Osteocyte (in vitro differentiated cells): ENCODE measurements at regions not wholly inside any gene's neighbourhood (a gene's known extent, or its start where the extent isn't known, plus 50 kb on each side); places are given as distances from the start of the nearest gene placed in this dataset.

ENCODE experiments used
- DNase-seq: peaks from one replicate; pipeline ENCODE4 v3.0.0; 2021; ENCODE audit warnings: mixed read lengths; ENCODE audit not compliant: unreplicated experiment; ENCODE audit errors: extremely low spot score
- H3K27ac Mint-ChIP-seq: one replicate; pipeline ENCODE4 v1.8.0; 2021; ENCODE audit warnings: mild to moderate bottlenecking, mixed read lengths; ENCODE audit not compliant: unreplicated experiment
- H3K27me3 Mint-ChIP-seq: one replicate; pipeline ENCODE4 v1.8.0; 2021; ENCODE audit warnings: mixed read lengths; ENCODE audit not compliant: unreplicated experiment
- H3K36me3 Mint-ChIP-seq: one replicate; pipeline ENCODE4 v1.8.0; 2021; ENCODE audit warnings: mixed read lengths; ENCODE audit not compliant: unreplicated experiment
- H3K4me1 Mint-ChIP-seq: one replicate; pipeline ENCODE4 v1.8.0; 2021; ENCODE audit warnings: mixed read lengths; ENCODE audit not compliant: unreplicated experiment
- H3K4me3 Mint-ChIP-seq: one replicate; pipeline ENCODE4 v1.8.0; 2021; ENCODE audit warnings: mild to moderate bottlenecking, moderate library complexity, mixed read lengths; ENCODE audit not compliant: unreplicated experiment
- H3K9me3 Mint-ChIP-seq: one replicate; pipeline ENCODE4 v1.8.0; 2021; ENCODE audit warnings: mixed read lengths; ENCODE audit not compliant: unreplicated experiment
- TF ChIP-seq, protein P1 (sequence below): fragments of 200-600 bp; sonication (generic); IDR thresholded peaks from 2 replicates; pipeline ENCODE4 v1.5.0; 2021; ENCODE audit warnings: antibody characterized with exemption, mild to moderate bottlenecking, moderate library complexity

DNA sequence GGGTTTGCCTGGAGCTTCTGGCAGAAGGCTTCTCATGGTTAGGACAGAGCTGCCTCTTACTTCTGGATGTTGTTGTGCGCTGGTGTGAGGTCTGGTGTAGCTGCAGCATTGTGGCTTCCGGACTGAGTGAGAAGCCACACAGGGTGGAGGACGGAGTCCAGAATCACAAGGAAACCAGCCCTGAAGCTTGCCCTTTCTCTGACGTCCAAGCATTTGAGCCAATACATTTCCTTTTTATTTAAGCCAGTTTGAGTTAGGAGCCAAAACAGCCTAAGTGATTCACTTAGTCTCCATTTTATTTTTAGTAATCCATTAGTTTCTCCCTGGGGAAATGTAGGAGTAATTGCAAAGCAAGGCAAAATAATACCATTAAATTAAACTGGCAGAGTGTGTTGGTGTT lies 402.4 kb upstream of the RGS6 start:
- H3K9me3 Mint-ChIP-seq, result no peaks in the 10 kb centered on the region
- peaks cover 7% of the 10 kb centered on the region for H3K36me3 Mint-ChIP-seq
- no peaks in the 10 kb centered on the region for H3K27me3 Mint-ChIP-seq
- H3K4me3 Mint-ChIP-seq, result no peak overlapping the region
- TF ChIP-seq, protein P1, sequence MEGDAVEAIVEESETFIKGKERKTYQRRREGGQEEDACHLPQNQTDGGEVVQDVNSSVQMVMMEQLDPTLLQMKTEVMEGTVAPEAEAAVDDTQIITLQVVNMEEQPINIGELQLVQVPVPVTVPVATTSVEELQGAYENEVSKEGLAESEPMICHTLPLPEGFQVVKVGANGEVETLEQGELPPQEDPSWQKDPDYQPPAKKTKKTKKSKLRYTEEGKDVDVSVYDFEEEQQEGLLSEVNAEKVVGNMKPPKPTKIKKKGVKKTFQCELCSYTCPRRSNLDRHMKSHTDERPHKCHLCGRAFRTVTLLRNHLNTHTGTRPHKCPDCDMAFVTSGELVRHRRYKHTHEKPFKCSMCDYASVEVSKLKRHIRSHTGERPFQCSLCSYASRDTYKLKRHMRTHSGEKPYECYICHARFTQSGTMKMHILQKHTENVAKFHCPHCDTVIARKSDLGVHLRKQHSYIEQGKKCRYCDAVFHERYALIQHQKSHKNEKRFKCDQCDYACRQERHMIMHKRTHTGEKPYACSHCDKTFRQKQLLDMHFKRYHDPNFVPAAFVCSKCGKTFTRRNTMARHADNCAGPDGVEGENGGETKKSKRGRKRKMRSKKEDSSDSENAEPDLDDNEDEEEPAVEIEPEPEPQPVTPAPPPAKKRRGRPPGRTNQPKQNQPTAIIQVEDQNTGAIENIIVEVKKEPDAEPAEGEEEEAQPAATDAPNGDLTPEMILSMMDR, result no peak
- no peak overlapping the region for H3K27ac Mint-ChIP-seq
- H3K4me1 Mint-ChIP-seq, result peaks cover 36% of the 10 kb centered on the region
- DNase-seq, result no peak

DNA sequence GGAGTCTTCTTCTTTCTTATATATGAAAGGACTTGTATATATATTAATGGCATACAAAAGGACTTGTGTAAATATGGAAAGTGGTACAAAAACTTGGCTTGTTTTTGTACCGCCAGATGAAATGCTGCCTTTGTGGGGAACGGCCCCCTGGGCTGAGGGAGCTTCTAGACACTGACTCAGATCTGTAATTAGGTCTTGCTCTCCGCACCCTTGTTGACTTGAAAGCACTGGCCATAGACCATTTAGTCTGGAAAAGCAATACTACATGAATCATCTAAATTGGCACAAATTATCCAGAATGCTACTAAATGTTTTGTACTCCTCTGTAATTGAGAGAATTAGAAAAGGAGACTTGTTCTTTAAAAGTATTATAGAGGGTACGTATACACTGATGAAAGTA lies 399.9 kb upstream of the RGS6 start:
- TF ChIP-seq, protein P1, result no peak
- H3K27ac Mint-ChIP-seq, result peak overlapping the region; percentile 82
- H3K4me1 Mint-ChIP-seq, result peaks cover 49% of the 10 kb centered on the region
- no peak overlapping the region for H3K4me3 Mint-ChIP-seq
- no peaks in the 10 kb centered on the region for H3K27me3 Mint-ChIP-seq
- peaks cover 7% of the 10 kb centered on the region for H3K36me3 Mint-ChIP-seq
- DNase-seq, result no peak
- no peaks in the 10 kb centered on the region for H3K9me3 Mint-ChIP-seq

DNA sequence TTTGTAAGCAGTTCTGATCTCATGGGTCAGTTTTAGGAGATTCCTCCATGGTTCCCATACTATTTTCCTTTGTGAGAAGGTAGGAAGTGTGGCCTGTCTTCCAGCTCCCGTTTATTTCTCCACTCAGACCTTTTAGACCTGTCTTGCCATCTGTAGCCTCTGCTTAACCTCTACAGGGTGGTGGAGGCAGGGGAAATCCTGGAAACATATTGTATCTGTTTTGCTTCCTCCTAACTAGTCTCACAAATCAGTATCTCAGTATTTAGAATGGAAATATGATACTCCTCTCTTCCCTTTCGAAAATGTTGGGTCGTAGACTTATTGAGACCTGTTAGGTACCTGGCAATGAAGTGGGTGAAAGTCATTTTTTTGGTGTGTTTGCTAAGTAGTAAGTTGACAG lies 399.4 kb upstream of the RGS6 start:
- H3K9me3 Mint-ChIP-seq, result no peaks in the 10 kb centered on the region
- H3K27me3 Mint-ChIP-seq, result no peaks in the 10 kb centered on the region
- DNase-seq, result no peak
- peaks cover 54% of the 10 kb centered on the region for H3K4me1 Mint-ChIP-seq
- peak overlapping the region; percentile 82 for H3K27ac Mint-ChIP-seq
- TF ChIP-seq, protein P1, result no peak
- no peak overlapping the region for H3K4me3 Mint-ChIP-seq
- H3K36me3 Mint-ChIP-seq, result peaks cover 7% of the 10 kb centered on the region

DNA sequence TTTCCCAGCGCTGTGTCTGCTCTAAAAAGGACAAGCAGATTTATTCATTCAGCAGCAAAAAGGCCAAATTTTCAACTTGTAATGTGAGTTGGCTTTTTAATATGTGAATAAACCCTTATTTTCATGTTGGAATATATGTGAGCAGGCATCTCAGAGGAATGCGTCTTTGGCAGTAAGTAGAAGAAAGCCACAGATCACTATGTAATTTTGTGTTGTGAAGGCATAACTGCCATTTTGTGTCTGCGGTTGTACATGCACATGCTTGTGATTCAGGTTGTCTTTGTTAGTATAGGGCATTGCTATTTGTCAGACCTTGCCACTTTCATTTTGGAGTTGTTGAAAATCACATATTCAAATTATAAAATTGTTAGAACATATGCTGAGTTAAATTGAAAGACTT lies 398.8 kb upstream of the RGS6 start:
- no peaks in the 10 kb centered on the region for H3K9me3 Mint-ChIP-seq
- H3K4me3 Mint-ChIP-seq, result no peak overlapping the region
- peaks cover 57% of the 10 kb centered on the region for H3K4me1 Mint-ChIP-seq
- peak overlapping the region; percentile 82 for H3K27ac Mint-ChIP-seq
- peaks cover 7% of the 10 kb centered on the region for H3K36me3 Mint-ChIP-seq
- no peak for DNase-seq
- H3K27me3 Mint-ChIP-seq, result no peaks in the 10 kb centered on the region
- TF ChIP-seq, protein P1, result no peak

DNA sequence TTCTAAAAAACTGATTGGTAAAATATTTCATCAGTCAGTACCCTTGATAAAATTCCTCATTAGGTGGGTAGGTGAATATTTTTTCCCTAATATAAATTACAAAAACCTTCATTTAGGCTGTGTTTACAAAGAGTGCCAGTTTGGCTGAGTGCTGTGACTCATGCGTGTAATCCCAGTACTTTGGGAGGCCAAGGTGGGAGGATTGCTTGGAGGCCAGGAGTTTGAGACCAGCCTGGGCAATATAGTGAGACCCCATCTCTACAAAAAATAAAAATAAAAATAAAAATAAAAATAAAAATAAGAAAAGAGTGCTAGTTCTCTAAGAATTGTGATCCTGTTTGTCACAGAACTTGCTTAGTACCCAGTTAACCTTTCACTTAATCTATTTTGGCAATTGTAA lies 398.4 kb upstream of the RGS6 start:
- H3K4me1 Mint-ChIP-seq, result peaks cover 62% of the 10 kb centered on the region
- peak overlapping the region; percentile 82 for H3K27ac Mint-ChIP-seq

More for the DNA sequence above, 398.4 kb upstream of the RGS6 start:
- Mint-ChIP-seq H3K27me3 (no peaks in the 10 kb centered on the region), H3K9me3 (no peaks in the 10 kb centered on the region), H3K36me3 (peaks cover 7% of the 10 kb centered on the region), H3K4me3 (no peak overlapping the region)
- DNase-seq, result no peak
- TF ChIP-seq, protein P1, result no peak
